Activated CD4-positive, alpha-beta memory T cell treated with anti-CD3 and anti-CD28 coated beads, Interleukin-2, amount 10 ng/mL, durations not matched to agents 7 days and 5 days (primary cell): ENCODE measurements at regions not wholly inside any gene's neighbourhood (a gene's known extent, or its start where the extent isn't known, plus 50 kb on each side); places are given as distances from the start of the nearest gene placed in this dataset.

Experiments used
- CTCF ChIA-PET: fragments of 350-600 bp; sonication (Branson Sonifier 250); formaldehyde crosslinking; loops from one replicate; lab custom pipeline; 2021; ENCODE audit warnings: antibody characterized with exemption, inconsistent platforms; lab: Charles Lee
- POLR2A ChIA-PET: fragments of 350-600 bp; sonication (Branson Sonifier 250); formaldehyde crosslinking; loops from one replicate; lab custom pipeline; 2021; ENCODE audit warnings: antibody characterized with exemption; lab: Charles Lee
- DNase-seq: peaks from one replicate; pipeline ENCODE4 v3.0.0-alpha.2; 2020
- H3K27ac Mint-ChIP-seq: one replicate; pipeline ENCODE4 v1.8.0; 2021; ENCODE audit warnings: mild to moderate bottlenecking, mixed read lengths
- H3K27me3 Mint-ChIP-seq: one replicate; pipeline ENCODE4 v1.8.0; 2021; ENCODE audit warnings: mixed read lengths
- H3K36me3 Mint-ChIP-seq: one replicate; pipeline ENCODE4 v1.8.0; 2021; ENCODE audit warnings: low read depth, mixed read lengths
- H3K4me1 Mint-ChIP-seq: one replicate; pipeline ENCODE4 v1.8.0; 2021; ENCODE audit warnings: mixed read lengths
- H3K4me3 Mint-ChIP-seq: one replicate; pipeline ENCODE4 v1.8.0; 2021; ENCODE audit warnings: mild to moderate bottlenecking, mixed read lengths
- H3K9me3 Mint-ChIP-seq: one replicate; pipeline ENCODE4 v1.8.0; 2021; ENCODE audit warnings: mixed read lengths

DNA sequence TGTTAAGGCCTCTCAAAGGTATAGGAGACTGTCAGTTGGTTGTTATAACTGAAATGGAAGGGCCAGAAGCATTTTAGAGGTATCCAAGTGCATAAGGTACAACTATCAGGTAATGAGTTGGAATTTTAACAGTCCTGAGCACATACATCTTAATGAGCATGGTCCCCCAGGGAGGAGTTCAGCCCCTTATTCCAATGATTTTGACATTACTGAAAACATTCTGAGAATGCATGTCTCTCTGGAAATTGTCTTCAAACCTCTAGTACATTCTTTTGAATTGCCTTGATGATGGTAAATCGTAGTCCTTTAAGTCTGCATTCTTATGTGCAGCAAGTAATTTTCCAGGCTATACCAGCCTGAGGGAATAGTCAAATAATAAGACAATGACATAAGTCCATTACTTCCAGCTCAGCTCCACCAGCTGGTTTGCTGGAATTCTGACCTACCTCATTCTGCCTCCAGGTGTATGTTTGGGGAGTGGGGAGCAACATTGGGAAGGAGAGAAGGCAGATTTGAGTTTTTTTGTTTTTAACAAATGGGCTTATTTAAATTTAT lies 239.2 kb downstream of the MSRB3 start:
- Mint-ChIP-seq H3K27ac (no peak overlapping the region), H3K4me1 (no peaks in the 10 kb centered on the region), H3K36me3 (no peaks in the 10 kb centered on the region), H3K4me3 (no peak overlapping the region), H3K9me3 (no peaks in the 10 kb centered on the region), H3K27me3 (no peaks in the 10 kb centered on the region)
- ChIA-PET CTCF (no interaction called here), POLR2A (no interaction called here)
- DNase-seq, result no peak

DNA sequence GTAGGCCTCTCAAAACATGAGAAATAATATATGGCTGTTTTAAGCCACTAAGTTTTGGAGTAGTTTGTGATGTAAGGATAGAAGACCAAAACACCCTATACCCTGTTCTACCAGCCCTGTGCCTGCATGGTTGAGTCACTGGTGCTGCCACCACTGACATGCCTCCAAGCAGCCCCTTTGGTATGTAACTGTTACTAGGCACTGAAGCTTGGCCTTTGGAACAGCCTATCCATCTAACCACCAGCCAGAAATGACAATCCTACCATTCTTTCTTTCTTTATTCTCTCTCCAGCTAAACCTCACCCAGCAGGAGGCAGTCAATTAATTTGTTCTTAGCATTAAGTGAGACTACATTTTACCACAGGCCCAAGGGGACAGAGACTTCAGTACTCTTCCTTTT lies 240.3 kb downstream of the MSRB3 start:
- no peaks in the 10 kb centered on the region for H3K9me3 Mint-ChIP-seq
- ChIA-PET CTCF (interaction anchor here (0.6 kb wide), 1 partner anchor 25 kb away, joined by 3 read pairs; no protein-coding TSS in a partner anchor), POLR2A (no interaction called here)
- no peaks in the 10 kb centered on the region for H3K4me1 Mint-ChIP-seq
- H3K36me3 Mint-ChIP-seq, result no peaks in the 10 kb centered on the region
- H3K4me3 Mint-ChIP-seq, result no peak overlapping the region
- no peak overlapping the region for H3K27ac Mint-ChIP-seq
- DNase-seq, result no peak
- H3K27me3 Mint-ChIP-seq, result no peaks in the 10 kb centered on the region

DNA sequence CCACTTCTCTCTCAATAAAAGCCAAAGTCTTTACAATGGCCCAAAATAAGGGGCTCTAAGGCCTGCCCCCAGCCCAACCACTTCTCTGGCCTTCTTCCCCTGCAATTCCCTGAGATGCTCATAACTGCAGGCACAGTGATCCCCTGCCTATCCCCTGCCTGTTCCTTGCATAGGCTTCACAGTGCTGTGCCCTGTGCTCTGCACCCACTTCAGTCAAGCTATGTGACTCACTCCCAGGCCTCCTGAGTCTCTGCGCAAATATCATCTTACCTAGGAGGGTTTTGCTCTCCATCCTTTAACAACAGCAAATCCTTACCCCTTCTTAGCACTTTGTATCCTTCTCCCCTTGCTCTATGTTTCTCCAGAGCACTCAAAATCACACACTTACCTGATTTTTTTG lies 242.2 kb downstream of the MSRB3 start:
- CTCF ChIA-PET, result no interaction called here
- POLR2A ChIA-PET, result no interaction called here
- H3K9me3 Mint-ChIP-seq, result no peaks in the 10 kb centered on the region

DNA sequence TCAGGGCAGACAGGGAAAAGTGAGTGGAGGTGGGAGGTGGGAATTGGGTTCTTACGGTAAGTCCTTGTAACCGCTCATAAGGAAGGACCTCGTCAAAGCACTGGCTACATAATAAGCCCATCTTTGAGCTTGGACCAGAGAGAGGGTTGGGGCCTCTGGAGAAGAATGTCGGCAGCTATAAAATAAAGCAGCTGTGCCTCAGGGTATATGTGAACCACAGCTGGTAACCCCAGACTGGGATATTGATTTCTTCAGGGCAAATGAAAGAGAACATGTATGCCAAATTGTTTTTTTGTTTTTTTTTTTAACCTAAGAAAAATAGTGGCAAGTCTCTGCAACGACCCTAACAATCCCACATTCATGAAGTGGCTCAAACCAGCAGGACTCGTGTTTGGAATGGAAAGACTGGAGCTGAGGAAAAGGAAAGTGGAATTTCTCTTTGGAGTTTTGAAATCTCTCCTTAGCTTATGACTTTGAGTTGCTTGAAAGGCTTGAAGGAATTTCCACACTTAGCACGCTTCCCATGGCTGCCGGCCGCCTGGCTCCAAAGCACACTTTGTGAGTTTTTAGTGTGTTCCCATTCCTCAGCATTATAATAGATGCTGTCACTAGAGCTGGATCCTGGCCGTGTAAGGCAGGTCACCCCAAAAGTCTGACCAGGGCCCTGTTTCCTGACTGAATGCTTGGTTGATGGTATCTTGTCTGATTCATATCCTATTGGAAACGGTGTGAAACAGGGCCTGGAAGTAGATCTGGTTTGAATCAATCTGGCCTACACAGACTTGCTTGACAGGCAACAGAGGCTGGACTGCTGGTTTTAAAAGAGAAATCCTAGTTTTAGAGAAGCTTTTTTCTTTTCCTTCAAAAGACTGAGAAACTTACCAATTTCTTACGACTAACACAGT lies 244.7 kb downstream of the MSRB3 start:
- H3K9me3 Mint-ChIP-seq, result no peaks in the 10 kb centered on the region
- H3K27ac Mint-ChIP-seq, result no peak overlapping the region
- ChIA-PET POLR2A (no interaction called here), CTCF (no interaction called here)
- no peak for DNase-seq
- H3K4me3 Mint-ChIP-seq, result no peak overlapping the region
- no peaks in the 10 kb centered on the region for H3K27me3 Mint-ChIP-seq
- H3K36me3 Mint-ChIP-seq, result no peaks in the 10 kb centered on the region
- H3K4me1 Mint-ChIP-seq, result no peaks in the 10 kb centered on the region

More for the DNA sequence above, 242.2 kb downstream of the MSRB3 start:
- no peak overlapping the region for H3K4me3 Mint-ChIP-seq
- DNase-seq, result no peak
- no peaks in the 10 kb centered on the region for H3K27me3 Mint-ChIP-seq
- H3K4me1 Mint-ChIP-seq, result no peaks in the 10 kb centered on the region
- H3K36me3 Mint-ChIP-seq, result no peaks in the 10 kb centered on the region
- no peak overlapping the region for H3K27ac Mint-ChIP-seq

DNA sequence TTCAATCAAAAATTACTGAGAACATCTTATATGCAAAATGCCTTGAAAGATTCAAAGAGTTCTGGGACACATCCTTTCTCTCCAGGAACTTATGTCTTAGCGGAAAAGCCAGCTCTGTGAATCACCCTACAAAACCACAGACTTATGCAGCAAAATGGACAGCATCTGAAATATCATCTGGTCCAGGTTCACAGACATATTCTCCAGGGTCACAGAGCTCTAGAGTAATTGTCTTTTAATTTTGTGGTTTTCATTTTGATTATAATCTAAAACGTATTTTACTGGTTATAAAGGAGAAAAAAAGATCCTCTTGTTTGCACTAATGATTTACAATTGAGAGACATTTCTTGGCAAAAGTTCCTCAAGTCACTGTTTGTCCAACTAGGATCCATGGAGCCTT lies 246.2 kb downstream of the MSRB3 start:
- POLR2A ChIA-PET, result no interaction called here
- H3K9me3 Mint-ChIP-seq, result no peaks in the 10 kb centered on the region
- H3K4me1 Mint-ChIP-seq, result no peaks in the 10 kb centered on the region
- H3K27me3 Mint-ChIP-seq, result no peaks in the 10 kb centered on the region
- no peaks in the 10 kb centered on the region for H3K36me3 Mint-ChIP-seq
- no peak overlapping the region for H3K27ac Mint-ChIP-seq
- DNase-seq, result no peak
- no peak overlapping the region for H3K4me3 Mint-ChIP-seq
- CTCF ChIA-PET, result no interaction called here

DNA sequence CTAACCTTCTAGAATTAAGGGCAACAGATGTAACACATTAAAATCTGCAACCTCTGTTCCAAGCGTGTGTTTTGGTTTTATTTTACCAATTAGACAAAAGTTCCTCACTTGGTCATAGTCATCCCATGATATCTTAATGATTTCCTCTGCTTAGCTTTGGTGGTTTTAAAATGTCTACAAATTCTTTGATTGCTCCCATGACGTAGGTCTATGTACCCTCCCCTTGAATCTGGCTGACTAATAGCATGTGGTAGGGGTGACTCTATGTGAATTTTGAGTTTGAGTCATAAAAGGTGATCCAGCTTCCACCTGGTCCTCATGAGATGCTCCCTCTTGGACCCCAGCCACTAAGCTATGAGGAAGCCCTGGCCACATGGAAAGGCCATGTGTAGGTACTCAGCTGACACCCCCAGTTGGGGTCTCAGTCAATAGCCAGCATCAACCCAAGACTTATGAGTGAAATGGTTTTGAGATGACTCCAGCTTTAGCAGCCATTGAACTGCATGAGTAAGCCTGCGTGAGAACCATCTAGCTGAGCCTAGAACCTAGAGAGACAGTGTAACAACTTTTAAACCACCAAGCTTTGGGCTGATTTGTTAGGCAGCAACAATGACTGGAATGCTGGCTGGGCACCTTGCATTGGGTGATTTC lies 247.1 kb downstream of the MSRB3 start:
- Mint-ChIP-seq H3K27me3 (no peaks in the 10 kb centered on the region), H3K9me3 (no peaks in the 10 kb centered on the region), H3K4me3 (no peak overlapping the region), H3K4me1 (no peaks in the 10 kb centered on the region), H3K36me3 (no peaks in the 10 kb centered on the region), H3K27ac (no peak overlapping the region)
- no peak for DNase-seq
- ChIA-PET POLR2A (no interaction called here), CTCF (no interaction called here)

DNA sequence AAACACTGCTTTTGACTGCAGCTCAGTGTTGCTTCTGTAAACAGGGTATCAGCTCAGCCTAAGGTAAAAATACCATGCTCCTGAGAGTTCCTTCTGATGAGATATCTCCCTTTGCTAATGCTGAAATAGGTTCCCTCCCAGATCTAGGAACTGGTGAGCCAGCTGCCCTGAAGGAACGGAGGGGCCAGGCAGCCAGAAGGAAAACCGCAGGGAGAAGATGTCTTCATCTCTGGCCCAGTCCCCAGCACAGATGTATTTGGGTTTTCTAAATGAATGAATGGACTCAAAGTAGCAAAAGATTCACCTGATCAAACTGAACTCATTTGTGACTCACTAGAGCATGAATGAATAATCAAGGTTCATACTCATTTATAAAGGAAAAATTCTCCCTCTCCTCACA lies 247.8 kb downstream of the MSRB3 start:
- no peaks in the 10 kb centered on the region for H3K4me1 Mint-ChIP-seq
- H3K27ac Mint-ChIP-seq, result no peak overlapping the region
- ChIA-PET POLR2A (no interaction called here), CTCF (no interaction called here)
- no peaks in the 10 kb centered on the region for H3K36me3 Mint-ChIP-seq
- H3K27me3 Mint-ChIP-seq, result no peaks in the 10 kb centered on the region
- DNase-seq, result no peak
- H3K4me3 Mint-ChIP-seq, result no peak overlapping the region
- H3K9me3 Mint-ChIP-seq, result no peaks in the 10 kb centered on the region

DNA sequence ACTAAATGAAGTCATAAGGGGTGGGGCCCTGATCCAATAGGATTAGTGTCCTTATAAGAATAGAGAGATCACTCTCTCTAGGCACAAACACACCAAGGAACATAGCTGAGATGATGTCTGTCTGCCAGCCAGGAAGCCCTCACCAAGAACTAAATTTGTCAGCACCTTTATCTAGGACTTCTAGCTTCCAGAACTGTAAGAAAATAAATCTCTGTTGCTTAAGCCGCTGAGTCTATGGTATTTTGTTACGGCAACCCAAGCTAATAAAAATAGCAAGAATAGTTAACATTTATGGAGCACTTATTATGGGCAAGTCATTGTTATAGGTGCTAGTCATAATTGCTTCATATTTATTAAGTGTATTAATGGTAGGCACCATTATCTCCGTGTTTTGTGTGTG lies 249.6 kb downstream of the MSRB3 start:
- Mint-ChIP-seq H3K4me1 (no peaks in the 10 kb centered on the region), H3K9me3 (no peaks in the 10 kb centered on the region), H3K27me3 (no peaks in the 10 kb centered on the region), H3K4me3 (no peak overlapping the region), H3K27ac (no peak overlapping the region), H3K36me3 (no peaks in the 10 kb centered on the region)
- POLR2A ChIA-PET, result no interaction called here
- CTCF ChIA-PET, result no interaction called here
- no peak for DNase-seq

DNA sequence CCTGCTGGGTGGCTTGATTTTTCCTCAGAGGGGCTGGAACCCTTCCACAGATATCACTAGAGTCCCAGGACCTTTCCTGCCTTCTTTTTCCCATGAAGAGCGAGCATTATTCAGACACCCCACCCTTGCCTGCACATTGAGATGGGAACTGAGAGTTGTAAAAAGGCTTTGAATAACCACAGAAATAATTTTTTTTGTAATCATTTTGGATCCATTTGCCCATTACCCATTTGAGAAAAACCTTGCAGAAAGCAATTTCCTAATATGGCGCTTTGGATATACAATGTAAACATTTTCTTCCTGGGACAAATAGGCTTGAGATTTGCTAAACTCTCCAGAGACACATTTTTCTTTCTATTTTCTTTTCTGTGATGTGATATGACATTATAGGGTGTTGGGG lies 250.6 kb downstream of the MSRB3 start:
- H3K36me3 Mint-ChIP-seq, result no peaks in the 10 kb centered on the region
- CTCF ChIA-PET, result no interaction called here
- H3K4me1 Mint-ChIP-seq, result no peaks in the 10 kb centered on the region
- no peaks in the 10 kb centered on the region for H3K27me3 Mint-ChIP-seq
- no peak overlapping the region for H3K4me3 Mint-ChIP-seq
- no peak for DNase-seq
- POLR2A ChIA-PET, result no interaction called here
- H3K27ac Mint-ChIP-seq, result no peak overlapping the region
- no peaks in the 10 kb centered on the region for H3K9me3 Mint-ChIP-seq

DNA sequence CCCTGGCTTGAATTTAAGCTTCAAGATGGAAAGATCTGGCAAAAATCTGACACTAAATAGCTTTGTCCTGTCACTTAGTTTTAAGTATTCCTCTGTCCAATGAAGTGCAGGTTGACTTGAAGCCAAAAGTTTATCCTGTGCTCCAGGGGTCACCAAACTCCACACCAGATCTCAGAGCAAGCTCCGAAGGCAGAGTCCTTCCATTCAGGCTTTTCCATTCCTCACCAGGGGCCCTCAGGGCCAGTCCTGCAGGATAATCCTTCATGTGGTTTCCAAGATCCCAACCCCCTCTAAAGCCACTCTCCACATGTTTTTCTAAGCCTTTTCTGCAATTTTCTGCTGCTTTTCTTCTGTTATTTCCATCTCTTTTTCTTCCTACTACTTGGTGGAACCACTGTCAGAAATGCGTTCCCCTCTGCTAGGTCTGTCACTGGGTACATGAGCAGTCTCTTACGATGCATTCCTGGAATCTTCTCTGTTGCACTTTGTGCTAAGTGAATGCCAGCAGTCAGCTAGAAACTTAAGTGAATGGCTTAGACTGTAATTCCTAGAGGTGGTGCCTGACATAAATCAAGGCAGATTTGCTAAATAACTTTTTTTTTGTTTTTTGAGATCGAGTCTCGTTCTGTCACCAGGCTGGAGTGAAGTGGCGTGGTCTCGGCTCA lies 251.4 kb downstream of the MSRB3 start:
- Mint-ChIP-seq H3K9me3 (no peaks in the 10 kb centered on the region), H3K27ac (no peak overlapping the region), H3K27me3 (no peaks in the 10 kb centered on the region), H3K4me1 (no peaks in the 10 kb centered on the region), H3K4me3 (no peak overlapping the region), H3K36me3 (no peaks in the 10 kb centered on the region)
- ChIA-PET CTCF (no interaction called here), POLR2A (no interaction called here)
- DNase-seq, result no peak

DNA sequence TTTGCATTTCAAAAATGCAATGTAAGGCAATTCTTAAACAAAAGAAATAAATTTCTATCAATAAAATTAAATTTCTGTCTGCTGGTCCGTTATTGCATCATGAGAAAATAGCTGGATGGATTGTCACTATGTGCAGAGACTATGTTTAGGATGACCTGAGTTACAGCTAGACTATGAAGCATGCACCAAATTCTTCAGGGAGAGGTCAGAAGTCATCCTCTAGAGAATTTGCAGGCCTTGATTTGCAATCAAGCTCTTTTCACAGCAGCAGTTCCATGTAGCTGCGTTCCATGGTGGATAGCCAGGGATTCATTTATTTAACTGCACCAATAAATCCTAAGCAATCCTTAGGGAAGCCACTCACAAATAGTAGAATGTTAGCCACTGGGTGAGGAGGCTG lies 253.7 kb downstream of the MSRB3 start:
- H3K9me3 Mint-ChIP-seq, result no peaks in the 10 kb centered on the region
- H3K36me3 Mint-ChIP-seq, result no peaks in the 10 kb centered on the region
- CTCF ChIA-PET, result no interaction called here
- no peaks in the 10 kb centered on the region for H3K4me1 Mint-ChIP-seq
- H3K4me3 Mint-ChIP-seq, result no peak overlapping the region
- POLR2A ChIA-PET, result no interaction called here
- H3K27me3 Mint-ChIP-seq, result no peaks in the 10 kb centered on the region
- DNase-seq, result no peak
- H3K27ac Mint-ChIP-seq, result no peak overlapping the region

DNA sequence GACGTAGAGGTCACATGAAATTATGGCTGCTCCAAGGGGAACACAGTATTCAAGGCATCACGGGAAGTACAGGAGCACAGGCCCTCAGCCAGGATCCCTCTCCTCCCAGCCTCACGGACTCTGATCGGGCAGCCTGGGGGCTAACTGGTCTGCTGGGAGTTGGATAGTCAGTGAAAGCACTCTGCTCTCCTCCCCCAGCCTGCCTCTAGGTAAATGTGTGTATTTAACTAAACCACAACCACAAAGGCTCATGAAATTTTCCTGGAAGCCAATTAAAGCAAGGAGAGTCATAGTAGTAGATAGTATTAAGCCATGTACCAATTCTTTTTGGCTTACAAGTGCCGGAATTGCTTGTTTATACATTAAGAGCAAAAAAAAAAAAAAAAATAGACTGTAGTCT lies 254.3 kb downstream of the MSRB3 start:
- no peaks in the 10 kb centered on the region for H3K27me3 Mint-ChIP-seq
- no peaks in the 10 kb centered on the region for H3K36me3 Mint-ChIP-seq
- CTCF ChIA-PET, result no interaction called here
- DNase-seq, result no peak
- H3K4me1 Mint-ChIP-seq, result no peaks in the 10 kb centered on the region
- no peak overlapping the region for H3K27ac Mint-ChIP-seq
- POLR2A ChIA-PET, result no interaction called here
- H3K9me3 Mint-ChIP-seq, result no peaks in the 10 kb centered on the region
- no peak overlapping the region for H3K4me3 Mint-ChIP-seq

DNA sequence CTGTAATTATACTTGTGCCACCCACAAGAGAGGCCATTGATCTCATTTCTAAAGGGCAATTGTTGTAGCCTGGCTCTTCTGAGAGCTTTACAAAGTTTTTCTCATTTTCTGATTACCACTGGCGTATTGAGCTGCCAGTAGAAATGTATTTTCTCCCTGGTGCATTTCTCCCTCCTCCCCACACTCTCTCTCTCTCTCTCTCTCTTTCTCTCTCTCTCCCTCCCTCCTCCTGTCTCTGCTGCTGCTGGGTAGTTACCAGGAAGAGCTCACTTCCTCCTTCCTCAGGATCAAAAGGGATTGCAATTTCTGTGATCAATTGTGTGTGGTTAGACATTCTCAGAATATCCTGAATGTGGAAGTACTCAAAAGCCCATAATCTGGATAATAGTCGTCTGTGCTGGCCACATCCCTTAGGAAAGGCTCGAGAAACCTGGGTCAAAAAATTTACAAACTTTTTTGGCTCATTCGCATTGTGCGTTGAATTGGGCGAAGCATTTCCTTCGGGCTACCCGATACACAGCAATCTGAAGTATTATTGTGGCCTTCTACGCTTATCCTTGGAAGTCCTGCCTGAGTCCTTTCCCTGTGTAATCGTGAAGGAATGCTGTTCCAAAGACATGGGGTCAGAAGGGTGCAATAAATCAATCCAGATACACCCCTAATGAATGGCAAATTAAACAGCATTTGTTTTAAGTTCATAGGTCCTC lies 254.8 kb downstream of the MSRB3 start:
- no peak overlapping the region for H3K4me3 Mint-ChIP-seq
- POLR2A ChIA-PET, result no interaction called here
- H3K9me3 Mint-ChIP-seq, result no peaks in the 10 kb centered on the region
- H3K36me3 Mint-ChIP-seq, result no peaks in the 10 kb centered on the region
- H3K27me3 Mint-ChIP-seq, result no peaks in the 10 kb centered on the region
- CTCF ChIA-PET, result no interaction called here
- no peak overlapping the region for H3K27ac Mint-ChIP-seq
- DNase-seq, result no peak
- no peaks in the 10 kb centered on the region for H3K4me1 Mint-ChIP-seq
